Activated gamma-delta T cell (primary cell): ENCODE measurements at regions not wholly inside any gene's neighbourhood (a gene's known extent, or its start where the extent isn't known, plus 50 kb on each side); places are given as distances from the start of the nearest gene placed in this dataset.
"Not testable (repeated sequence)": the region's sequence is repeated elsewhere in the genome, so short reads cannot be mapped to it uniquely, and the experiment has no call there.

ENCODE experiments used
- DNase-seq: peaks from one replicate; lab custom pipeline; 2025; lab: John Stamatoyannopoulos, UW

- DNase-seq = not testable (repeated sequence)
Observed at GRCh38 chr21:9697751-9698150, 823.6 kb upstream of the TPTE start.

- DNase-seq = not testable (repeated sequence)
Observed at GRCh38 chr21:9705016-9705415, 816.4 kb upstream of the TPTE start.

GRCh38 chr21:9705455-9705854 lies 815.9 kb upstream of the TPTE start:
- DNase-seq = not testable (repeated sequence)

- DNase-seq = not testable (repeated sequence)
Observed at GRCh38 chr21:9724542-9724941, 796.8 kb upstream of the TPTE start.

GRCh38 chr21:9727187-9727586 lies 794.2 kb upstream of the TPTE start:
- DNase-seq = not testable (repeated sequence)

- DNase-seq = not testable (repeated sequence)
Observed at GRCh38 chr21:9728219-9728992, 793.0 kb upstream of the TPTE start.

- no peak for DNase-seq
Observed at GRCh38 chr21:9730866-9731265, 790.5 kb upstream of the TPTE start.

GRCh38 chr21:9731317-9731716 lies 790.1 kb upstream of the TPTE start:
- DNase-seq = not testable (repeated sequence)

- not testable (repeated sequence) for DNase-seq
Observed at GRCh38 chr21:9732605-9733004, 788.8 kb upstream of the TPTE start.

- not testable (repeated sequence) for DNase-seq
Observed at GRCh38 chr21:9733761-9734558, 787.4 kb upstream of the TPTE start.

- DNase-seq = no peak
Observed at GRCh38 chr21:9735421-9735961, 785.9 kb upstream of the TPTE start.

- DNase-seq = not testable (repeated sequence)
Observed at GRCh38 chr21:9737301-9737700, 784.1 kb upstream of the TPTE start.

- not testable (repeated sequence) for DNase-seq
Observed at GRCh38 chr21:9737871-9738515, 783.4 kb upstream of the TPTE start.

GRCh38 chr21:9738527-9738926 lies 782.9 kb upstream of the TPTE start:
- DNase-seq = no peak

GRCh38 chr21:9739240-9739639 lies 782.1 kb upstream of the TPTE start:
- no peak for DNase-seq

- DNase-seq = not testable (repeated sequence)
Observed at GRCh38 chr21:9740177-9740941, 781.0 kb upstream of the TPTE start.

GRCh38 chr21:9740991-9741742 lies 780.2 kb upstream of the TPTE start:
- DNase-seq = not testable (repeated sequence)

- not testable (repeated sequence) for DNase-seq
Observed at GRCh38 chr21:9743566-9743965, 777.8 kb upstream of the TPTE start.

- not testable (repeated sequence) for DNase-seq
Observed at GRCh38 chr21:9744166-9744565, 777.2 kb upstream of the TPTE start.

GRCh38 chr21:9744593-9744992 lies 776.8 kb upstream of the TPTE start:
- not testable (repeated sequence) for DNase-seq
